ENCODE measurements at regions not wholly inside any gene's neighbourhood (a gene's known extent, or its start where the extent isn't known, plus 50 kb on each side); places are given as distances from the start of the nearest gene placed in this dataset.

GRCh38 chr5:174236070-174236469 is 190.6 kb downstream of the NSG2 start:
- RAD21 ChIA-PET (ENCODE audit: unreplicated experiment) = no interaction called here
- intact Hi-C loops (cut with micrococcal nuclease; ENCODE audit: unreplicated experiment) (no loop called here), in situ Hi-C loops (cut with MboI) (no loop called here)
- H3K36me3 ChIP-seq (ENCODE audit: control insufficient read depth in 2 of 2, insufficient read depth in 2 of 2, low read length in 1 of 2) = no peaks in the 10 kb centered on the region
- H3K4me1 ChIP-seq (ENCODE audit: control insufficient read depth, insufficient read depth, low read length) = no peaks in the 10 kb centered on the region
- no TSS peak for BruUV-seq (replicated peaks)
- H3K4me3 ChIP-seq = no peak overlapping the region
- H2AFZ ChIP-seq (ENCODE audit: control insufficient read depth, low read depth, low read length) = no peak overlapping the region
- H3K9me3 ChIP-seq (replicated peaks; ENCODE audit: control insufficient read depth, insufficient read depth, low read length) = no peaks in the 10 kb centered on the region; the same call in 2 of the 3 replicates
- WGBS (ENCODE audit: insufficient coverage, insufficient replicate concordance, low lambda C conversion rate, missing lambda C conversion rate) = 41% methylated on average over 5 of the region's 5 CpGs
- CTCF ChIA-PET = interaction anchor here (0.6 kb wide), 1 partner anchor 12 kb away, joined by 3 read pairs; no protein-coding TSS in a partner anchor
- H4K20me1 ChIP-seq (ENCODE audit: control insufficient read depth, insufficient read depth) = no peaks in the 10 kb centered on the region
- POLR2A ChIA-PET = no interaction called here
- SMC1A ChIA-PET (ENCODE audit: uncharacterized antibody, unreplicated experiment) = interaction anchor here (0.6 to 0.7 kb wide), 2 partner anchors 10 to 32 kb away, joined by 3 read pairs; no protein-coding TSS in a partner anchor
- no peaks in the 10 kb centered on the region; a peak in 1 of 4 replicates for H3K27me3 ChIP-seq (replicated peaks in 1 of 2; ENCODE audit: control insufficient read depth in 2 of 2, insufficient read depth in 2 of 2, low read length in 1 of 2)
- FAIRE-seq (no peak), DNase-seq (ENCODE audit: low read depth, low spot score) (no peak), ATAC-seq (no peak)
- no peak overlapping the region for H3K27ac ChIP-seq (ENCODE audit: control insufficient read depth, insufficient read depth)
- H3K9ac ChIP-seq (ENCODE audit: control insufficient read depth, insufficient read depth, low read length) = no peak overlapping the region
- H3K79me2 ChIP-seq (ENCODE audit: control insufficient read depth, insufficient read depth, low read length) = no peaks in the 10 kb centered on the region
- TF ChIP-seq KAT2A (conservative IDR thresholded peaks at IDR 0.05; ENCODE audit: control insufficient read depth, low read depth, low read length) = no peak
- no peak for TF ChIP-seq CBX3 (IDR thresholded peaks at IDR 0.05; ENCODE audit: borderline replicate concordance, low read depth)
- no peak overlapping the region for H3K4me2 ChIP-seq (ENCODE audit: control insufficient read depth, insufficient read depth)

- ChIA-PET RAD21 (ENCODE audit: unreplicated experiment) (no interaction called here), SMC1A (ENCODE audit: uncharacterized antibody, unreplicated experiment) (no interaction called here), CTCF (no interaction called here), POLR2A (no interaction called here)
- ATAC-seq (no peak), DNase-seq (ENCODE audit: low read depth, low spot score) (no peak), FAIRE-seq (no peak)
- no peak overlapping the region for H2AFZ ChIP-seq (ENCODE audit: control insufficient read depth, low read depth, low read length)
- H3K4me3 ChIP-seq = no peak overlapping the region
- WGBS (ENCODE audit: insufficient coverage, insufficient replicate concordance, low lambda C conversion rate, missing lambda C conversion rate) = 27% methylated on average over 4 of the region's 4 CpGs
- no peaks in the 10 kb centered on the region for H3K4me1 ChIP-seq (ENCODE audit: control insufficient read depth, insufficient read depth, low read length)
- no peaks in the 10 kb centered on the region for H4K20me1 ChIP-seq (ENCODE audit: control insufficient read depth, insufficient read depth)
- H3K4me2 ChIP-seq (ENCODE audit: control insufficient read depth, insufficient read depth) = no peak overlapping the region
- no TSS peak for BruUV-seq (replicated peaks)
- H3K36me3 ChIP-seq (ENCODE audit: control insufficient read depth in 2 of 2, insufficient read depth in 2 of 2, low read length in 1 of 2) = no peaks in the 10 kb centered on the region
- no peaks in the 10 kb centered on the region; a peak in 1 of 4 replicates for H3K27me3 ChIP-seq (replicated peaks in 1 of 2; ENCODE audit: control insufficient read depth in 2 of 2, insufficient read depth in 2 of 2, low read length in 1 of 2)
- H3K9me3 ChIP-seq (replicated peaks; ENCODE audit: control insufficient read depth, insufficient read depth, low read length) = no peaks in the 10 kb centered on the region; the same call in 2 of the 3 replicates
- no peak overlapping the region for H3K9ac ChIP-seq (ENCODE audit: control insufficient read depth, insufficient read depth, low read length)
- intact Hi-C loops (cut with micrococcal nuclease; ENCODE audit: unreplicated experiment) = no loop called here
- H3K27ac ChIP-seq (ENCODE audit: control insufficient read depth, insufficient read depth) = no peak overlapping the region
- in situ Hi-C loops (cut with MboI) = no loop called here
- H3K79me2 ChIP-seq (ENCODE audit: control insufficient read depth, insufficient read depth, low read length) = no peaks in the 10 kb centered on the region
- TF ChIP-seq POLR2AphosphoS2 (IDR thresholded peaks at IDR 0.05; ENCODE audit: low read depth, low read length) = no peak
- no peak for TF ChIP-seq SMAD1 (IDR thresholded peaks at IDR 0.05; ENCODE audit: low read depth, partially characterized antibody)
- TF ChIP-seq GABPA (IDR thresholded peaks at IDR 0.05; ENCODE audit: low read depth) = no peak
- no peak for TF ChIP-seq FOS (IDR thresholded peaks at IDR 0.05; ENCODE audit: borderline replicate concordance, extremely low read depth, insufficient read length)
- no peak for TF ChIP-seq ETV6 (conservative IDR thresholded peaks at IDR 0.05 in 1 of 2, IDR thresholded peaks at IDR 0.05 in 1 of 2; ENCODE audit: borderline replicate concordance in 1 of 2, low read depth in 1 of 2)
- TF ChIP-seq E2F4 (IDR thresholded peaks at IDR 0.05; ENCODE audit: low read depth, low read length) = no peak
- no peak for TF ChIP-seq NFYB (IDR thresholded peaks at IDR 0.05; ENCODE audit: insufficient read depth, low read depth, low read length)
- TF ChIP-seq MTA2 (IDR thresholded peaks at IDR 0.05; ENCODE audit: low read depth) = no peak
- no peak for TF ChIP-seq NFYA (IDR thresholded peaks at IDR 0.05; ENCODE audit: borderline replicate concordance, low read depth, low read length)
- TF ChIP-seq RAD21 (IDR thresholded peaks at IDR 0.05; ENCODE audit: insufficient read depth, low read depth, low read length) = no peak
- TF ChIP-seq MLLT1 (IDR thresholded peaks at IDR 0.05) = no peak
- no peak for TF ChIP-seq KDM1A (IDR thresholded peaks at IDR 0.05; ENCODE audit: borderline replicate concordance)
- TF ChIP-seq ZNF622 (IDR thresholded peaks at IDR 0.05) = no peak
- TF ChIP-seq TCF12 (IDR thresholded peaks at IDR 0.05; ENCODE audit: low read depth, low read length) = no peak
Observed at GRCh38 chr5:174239718-174240117, 194.2 kb downstream of the NSG2 start.

All from GM12878 (cell line).